Stomach smooth muscle (tissue), 2 donors: ENCODE measurements at regions not wholly inside any gene's neighbourhood (a gene's known extent, or its start where the extent isn't known, plus 50 kb on each side); places are given as distances from the start of the nearest gene placed in this dataset.

Experiments used
- H3K27ac ChIP-seq: one replicate; pipeline ENCODE4 v1.7.0; 2013; ENCODE audit warnings: mild to moderate bottlenecking, low read length, inconsistent platforms
- H3K27me3 ChIP-seq, 2 donors: one replicate each; pipeline ENCODE4 v1.7.0; 2013; ENCODE audit warnings: low read length in 2 of 2; ENCODE audit not compliant: insufficient read depth in 2 of 2, control insufficient read depth in 1 of 2
- H3K36me3 ChIP-seq, 2 donors: one replicate each; pipeline ENCODE4 v1.7.0; 2013; ENCODE audit warnings: low read length in 2 of 2; ENCODE audit not compliant: control insufficient read depth in 2 of 2, insufficient read depth in 2 of 2
- H3K4me1 ChIP-seq: one replicate; pipeline ENCODE4 v1.7.0; 2013; ENCODE audit warnings: low read length; ENCODE audit not compliant: control insufficient read depth, insufficient read depth
- H3K4me3 ChIP-seq, 2 donors: one replicate each; pipeline ENCODE4 v1.7.0; 2013; ENCODE audit warnings: low read length in 2 of 2
- H3K9ac ChIP-seq, 2 donors: one replicate each; pipeline ENCODE4 v1.7.0; 2013; ENCODE audit warnings: low read length in 2 of 2, mild to moderate bottlenecking in 1 of 2
- H3K9me3 ChIP-seq, 2 donors: one replicate each; pipeline ENCODE4 v1.7.0; 2013; ENCODE audit warnings: low read length in 2 of 2; ENCODE audit not compliant: control insufficient read depth in 2 of 2
- donor health status: healthy.
- donor health status: Pancreatic carcinoma.

- peak overlapping the region; percentile 56 for H3K27ac ChIP-seq
- no peaks in the 10 kb centered on the region for H3K9me3 ChIP-seq
- H3K27me3 ChIP-seq = no peaks in the 10 kb centered on the region
- H3K4me1 ChIP-seq = peaks cover 6% of the 10 kb centered on the region
- H3K9ac ChIP-seq = no peak overlapping the region
- H3K36me3 ChIP-seq = no peaks in the 10 kb centered on the region
- H3K4me3 ChIP-seq = no peak overlapping the region
These were observed 685.7 kb downstream of the MECOM start for GRCh38 chr3:168977716-168978374.

- H3K27me3 ChIP-seq = no peaks in the 10 kb centered on the region
- peak overlapping the region; percentile 32 for H3K27ac ChIP-seq
- H3K9me3 ChIP-seq = no peaks in the 10 kb centered on the region
- H3K4me3 ChIP-seq = no peak overlapping the region
- peaks cover 6% of the 10 kb centered on the region for H3K4me1 ChIP-seq
- no peaks in the 10 kb centered on the region for H3K36me3 ChIP-seq
- no peak overlapping the region for H3K9ac ChIP-seq
These were observed 686.5 kb downstream of the MECOM start for GRCh38 chr3:168976969-168977368.

- Histone ChIP-seq H3K36me3 (no peaks in the 10 kb centered on the region), H3K27ac (peak overlapping the region; percentile 32), H3K27me3 (no peaks in the 10 kb centered on the region), H3K9me3 (no peaks in the 10 kb centered on the region), H3K9ac (no peak overlapping the region), H3K4me1 (peaks cover 6% of the 10 kb centered on the region), H3K4me3 (no peak overlapping the region)
These were observed 687.9 kb downstream of the MECOM start for GRCh38 chr3:168975576-168975975.

- H3K9ac ChIP-seq = no peak overlapping the region
These were observed 688.7 kb downstream of the MECOM start for GRCh38 chr3:168974617-168975403.

GRCh38 chr3:168973897-168974296 lies 689.6 kb downstream of the MECOM start:
- Histone ChIP-seq H3K27me3 (no peaks in the 10 kb centered on the region), H3K27ac (no peak overlapping the region), H3K36me3 (no peaks in the 10 kb centered on the region), H3K4me1 (peaks cover 6% of the 10 kb centered on the region), H3K4me3 (no peak overlapping the region), H3K9ac (no peak overlapping the region), H3K9me3 (no peaks in the 10 kb centered on the region)

More at GRCh38 chr3:168974617-168975403, 688.7 kb downstream of the MECOM start:
- H3K27ac ChIP-seq = peak overlapping the region; percentile 32
- no peak overlapping the region for H3K4me3 ChIP-seq
- H3K27me3 ChIP-seq = no peaks in the 10 kb centered on the region
- H3K36me3 ChIP-seq = no peaks in the 10 kb centered on the region
- H3K4me1 ChIP-seq = peaks cover 6% of the 10 kb centered on the region
- no peaks in the 10 kb centered on the region for H3K9me3 ChIP-seq

GRCh38 chr3:168973206-168973605 lies 690.3 kb downstream of the MECOM start:
- H3K27me3 ChIP-seq = no peaks in the 10 kb centered on the region
- H3K27ac ChIP-seq = no peak overlapping the region
- no peaks in the 10 kb centered on the region for H3K36me3 ChIP-seq
- no peak overlapping the region for H3K4me3 ChIP-seq
- no peak overlapping the region for H3K9ac ChIP-seq
- H3K9me3 ChIP-seq = no peaks in the 10 kb centered on the region
- H3K4me1 ChIP-seq = peaks cover 6% of the 10 kb centered on the region

GRCh38 chr3:168968609-168969008 lies 694.9 kb downstream of the MECOM start:
- Histone ChIP-seq H3K36me3 (no peaks in the 10 kb centered on the region), H3K27ac (no peak overlapping the region), H3K4me3 (no peak overlapping the region), H3K4me1 (no peaks in the 10 kb centered on the region), H3K9ac (no peak overlapping the region), H3K27me3 (no peaks in the 10 kb centered on the region), H3K9me3 (no peaks in the 10 kb centered on the region)

GRCh38 chr3:168964736-168965135 lies 698.8 kb downstream of the MECOM start:
- Histone ChIP-seq H3K9ac (no peak overlapping the region), H3K27ac (no peak overlapping the region), H3K27me3 (no peaks in the 10 kb centered on the region), H3K9me3 (no peaks in the 10 kb centered on the region), H3K4me1 (no peaks in the 10 kb centered on the region), H3K4me3 (no peak overlapping the region), H3K36me3 (no peaks in the 10 kb centered on the region)

GRCh38 chr3:168961271-168961670 lies 702.2 kb downstream of the MECOM start:
- no peak overlapping the region for H3K9ac ChIP-seq
- no peaks in the 10 kb centered on the region for H3K27me3 ChIP-seq
- H3K9me3 ChIP-seq = no peaks in the 10 kb centered on the region
- H3K27ac ChIP-seq = no peak overlapping the region
- H3K4me3 ChIP-seq = no peak overlapping the region
- H3K4me1 ChIP-seq = no peaks in the 10 kb centered on the region
- no peaks in the 10 kb centered on the region for H3K36me3 ChIP-seq

- Histone ChIP-seq H3K4me3 (no peak overlapping the region), H3K4me1 (no peaks in the 10 kb centered on the region), H3K9ac (no peak overlapping the region), H3K9me3 (no peaks in the 10 kb centered on the region), H3K27ac (no peak overlapping the region), H3K27me3 (no peaks in the 10 kb centered on the region), H3K36me3 (no peaks in the 10 kb centered on the region)
These were observed 703.8 kb downstream of the MECOM start for GRCh38 chr3:168959731-168960130.

- Histone ChIP-seq H3K9me3 (peaks cover 0 to 5% of the 10 kb centered on the region in 2 donors), H3K27ac (no peak overlapping the region), H3K9ac (no peak overlapping the region), H3K4me1 (no peaks in the 10 kb centered on the region), H3K4me3 (no peak overlapping the region), H3K36me3 (no peaks in the 10 kb centered on the region), H3K27me3 (no peaks in the 10 kb centered on the region)
These were observed 705.0 kb downstream of the MECOM start for GRCh38 chr3:168958466-168958865.
